HG03025 (cell line): ENCODE measurements at regions not wholly inside any gene's neighbourhood (a gene's known extent, or its start where the extent isn't known, plus 50 kb on each side); places are given as distances from the start of the nearest gene placed in this dataset.

Source experiments
- ATAC-seq: cut with Tn5 transposase; IDR thresholded peaks from one replicate; pipeline ENCODE4 v1.9.1; 2021; ENCODE audit warnings: mild to moderate bottlenecking, moderate library complexity; ENCODE audit not compliant: unreplicated experiment, low FRiP score

GRCh38 chr12:66837311-66837627 is 158.4 kb upstream of the GRIP1 start:
- ATAC-seq = no peak

GRCh38 chr12:66838366-66838765 is 159.5 kb upstream of the GRIP1 start:
- no peak for ATAC-seq

DNA sequence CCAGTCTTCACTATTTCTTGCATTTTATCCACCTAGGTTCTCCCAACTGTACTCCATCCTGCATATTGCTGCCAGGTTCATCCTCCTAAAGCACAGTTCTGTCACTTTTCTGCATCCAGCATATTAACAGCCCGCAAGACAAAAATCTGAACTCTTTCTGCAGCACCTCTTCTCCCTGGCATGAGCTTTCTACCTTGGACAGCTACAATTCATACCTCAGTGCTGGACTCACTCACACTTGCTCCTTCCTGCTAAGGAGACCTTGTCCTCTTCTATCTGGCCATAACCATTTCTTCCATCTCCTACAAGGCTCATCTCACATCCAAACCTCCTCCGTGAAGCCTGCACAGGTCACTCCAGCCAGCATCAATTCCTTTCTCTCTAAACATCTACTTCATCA is 170.1 kb upstream of the GRIP1 start:
- no peak for ATAC-seq

GRCh38 chr12:66851134-66851533 is 172.3 kb upstream of the GRIP1 start:
- no peak for ATAC-seq

DNA sequence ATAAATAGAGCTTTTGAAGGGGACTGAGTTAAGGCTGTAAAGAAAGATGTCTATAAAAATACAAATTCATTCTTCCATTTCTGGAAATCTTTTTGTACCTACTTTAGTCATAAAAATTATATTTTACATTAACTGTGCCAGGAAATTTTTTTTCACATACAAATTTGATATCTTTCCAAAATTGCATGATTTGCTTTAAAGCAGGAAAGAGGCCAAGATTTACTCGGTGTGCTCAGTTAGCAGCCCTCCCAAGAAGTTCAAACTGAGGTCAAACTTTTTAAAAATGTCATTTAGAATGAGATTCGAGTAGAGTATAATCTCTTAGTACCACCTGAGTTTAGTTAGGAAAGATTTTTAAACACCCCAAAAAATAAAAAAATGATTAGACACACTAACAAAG is 173.2 kb upstream of the GRIP1 start:
- ATAC-seq = no peak

- ATAC-seq = no peak
Measured at GRCh38 chr12:66852765-66853164, 173.9 kb upstream of the GRIP1 start.

GRCh38 chr12:66859751-66860440 is 181.0 kb upstream of the GRIP1 start:
- no peak for ATAC-seq

- ATAC-seq = no peak
Measured at GRCh38 chr12:66860752-66861750, 182.2 kb upstream of the GRIP1 start.

- no peak for ATAC-seq
Measured at GRCh38 chr12:66862356-66862985, 183.6 kb upstream of the GRIP1 start.

DNA sequence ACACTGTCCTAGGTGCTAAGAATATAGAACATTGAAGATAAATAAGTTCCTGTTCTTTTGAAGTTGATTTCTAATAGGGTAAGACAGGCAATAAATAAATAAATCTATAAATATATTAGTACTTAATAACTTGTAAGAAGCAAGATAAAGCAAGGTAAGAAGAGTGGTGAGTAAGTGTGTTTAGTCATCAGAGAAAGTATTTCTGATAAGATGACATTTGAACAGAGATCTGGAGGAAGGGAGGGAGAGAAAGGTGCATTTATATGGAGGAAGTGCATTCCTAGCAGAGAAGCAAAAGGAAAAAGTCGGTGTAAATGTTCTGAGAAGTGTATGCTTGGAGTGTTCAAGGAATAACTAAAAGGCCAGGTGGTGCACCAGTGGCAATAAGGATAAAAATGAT is 184.4 kb upstream of the GRIP1 start:
- ATAC-seq = no peak

GRCh38 chr12:66877925-66878324 is 199.0 kb upstream of the GRIP1 start:
- ATAC-seq = no peak

DNA sequence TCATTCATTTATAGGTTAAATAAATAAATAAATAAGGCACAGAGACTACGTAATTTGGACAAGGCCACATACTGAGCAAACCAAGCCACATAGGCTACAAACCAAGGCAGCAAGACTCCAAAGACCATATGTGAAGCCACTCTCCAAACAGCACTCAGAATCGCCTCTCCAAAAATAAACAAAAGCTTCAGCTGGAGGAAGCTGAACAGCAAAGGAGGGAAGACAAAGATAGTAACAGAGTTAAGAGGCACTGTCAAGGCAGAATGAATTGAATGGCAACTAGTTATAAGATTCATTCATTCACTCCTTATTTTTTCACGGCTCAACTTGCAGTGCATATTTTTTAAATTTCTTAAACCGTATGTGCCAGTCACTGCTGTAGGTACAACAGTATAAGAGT is 200.5 kb upstream of the GRIP1 start:
- no peak for ATAC-seq

DNA sequence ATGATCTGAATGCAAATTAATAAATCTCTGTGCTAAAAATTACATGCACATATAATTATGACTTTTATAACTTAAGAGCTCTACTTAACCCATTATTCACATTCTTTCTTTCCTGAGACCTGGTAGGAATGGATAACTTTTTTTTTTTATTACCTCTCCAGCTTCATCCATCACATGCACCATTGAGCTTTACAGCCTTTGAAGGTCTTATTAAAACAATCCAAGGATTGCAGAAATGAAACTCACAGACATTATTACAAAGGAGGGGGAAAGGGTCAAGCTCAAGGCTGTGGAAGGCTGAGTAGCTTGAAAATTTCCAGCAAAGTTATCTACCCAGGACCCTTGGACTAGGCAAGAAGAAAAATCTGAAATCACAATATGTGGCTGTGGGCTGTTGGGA is 202.5 kb upstream of the GRIP1 start:
- ATAC-seq = no peak

DNA sequence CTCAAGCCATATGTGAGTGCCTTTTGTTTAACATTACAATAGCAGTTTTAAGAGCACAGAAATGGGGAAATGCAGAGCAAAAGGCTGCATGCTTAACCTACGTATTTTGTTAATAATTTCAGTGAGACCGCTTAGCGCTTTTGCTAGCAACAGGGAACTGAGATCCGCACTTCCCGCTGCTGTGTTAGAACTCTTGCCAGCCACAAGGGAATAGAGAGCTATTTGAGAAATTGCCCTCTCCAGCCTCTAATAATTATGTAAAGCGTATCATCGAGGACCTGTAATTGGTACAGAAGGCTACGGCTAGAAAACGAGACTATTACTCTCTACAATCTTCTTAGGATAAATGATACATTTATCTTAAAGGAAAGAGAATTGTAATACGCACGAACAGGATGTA is 205.2 kb upstream of the GRIP1 start:
- no peak for ATAC-seq

GRCh38 chr12:66885115-66885875 is 206.4 kb upstream of the GRIP1 start:
- ATAC-seq = no peak

DNA sequence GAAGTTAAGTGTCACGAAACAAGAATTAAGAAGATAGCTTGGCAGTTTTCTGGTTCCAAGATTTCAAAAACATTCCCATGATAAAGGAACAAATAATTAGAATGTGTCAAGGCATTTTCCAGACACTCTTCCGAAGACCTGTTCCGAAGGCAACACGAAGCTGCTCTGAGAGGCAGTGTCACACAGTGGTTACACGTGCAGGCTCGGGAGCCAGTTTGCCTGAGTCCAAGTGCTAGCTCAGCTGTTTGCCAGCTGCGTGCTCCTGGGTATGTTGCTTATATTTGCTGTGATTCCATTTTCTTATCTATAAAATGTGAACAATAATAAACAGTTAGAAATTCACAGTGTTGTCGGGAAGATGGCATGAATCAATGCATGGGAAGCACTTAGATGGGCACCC is 217.9 kb upstream of the GRIP1 start:
- no peak for ATAC-seq

GRCh38 chr12:66898700-66899469 is 220.0 kb upstream of the GRIP1 start:
- ATAC-seq = no peak

DNA sequence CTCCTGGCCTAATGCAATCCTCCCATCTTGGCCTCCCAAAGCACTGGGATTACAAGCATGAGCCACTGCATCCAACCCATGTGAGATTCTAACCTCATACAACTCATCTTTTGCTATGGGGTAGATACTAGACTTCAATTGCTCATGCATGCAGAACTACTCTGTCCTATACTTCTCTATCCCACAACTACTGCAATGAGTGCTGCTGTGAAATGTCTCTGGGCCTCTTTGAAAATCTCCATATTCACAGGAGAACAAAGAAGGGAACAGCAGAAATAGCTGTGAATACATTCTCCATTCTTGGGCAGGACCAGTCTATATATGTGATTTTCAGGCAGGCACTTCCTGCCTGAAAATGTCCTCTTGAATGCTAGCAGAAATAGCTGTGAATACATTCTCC is 220.7 kb upstream of the GRIP1 start:
- ATAC-seq = no peak

GRCh38 chr12:66900616-66901015 is 221.7 kb upstream of the GRIP1 start:
- ATAC-seq = no peak
